GM11168 (cell line): ENCODE measurements at regions not wholly inside any gene's neighbourhood (a gene's known extent, or its start where the extent isn't known, plus 50 kb on each side); places are given as distances from the start of the nearest gene placed in this dataset.
"Not testable (repeated sequence)": the region's sequence is repeated elsewhere in the genome, so short reads cannot be mapped to it uniquely, and the experiment has no call there.

Source experiments
- in situ Hi-C: fragments of 300-500 bp; cut with MboI; formaldehyde crosslinking; loops from one replicate; pipeline ENCODE4 v1.12.0; 2022; ENCODE audit warnings: low sequenced_read_pairs; ENCODE audit not compliant: unreplicated experiment

DNA sequence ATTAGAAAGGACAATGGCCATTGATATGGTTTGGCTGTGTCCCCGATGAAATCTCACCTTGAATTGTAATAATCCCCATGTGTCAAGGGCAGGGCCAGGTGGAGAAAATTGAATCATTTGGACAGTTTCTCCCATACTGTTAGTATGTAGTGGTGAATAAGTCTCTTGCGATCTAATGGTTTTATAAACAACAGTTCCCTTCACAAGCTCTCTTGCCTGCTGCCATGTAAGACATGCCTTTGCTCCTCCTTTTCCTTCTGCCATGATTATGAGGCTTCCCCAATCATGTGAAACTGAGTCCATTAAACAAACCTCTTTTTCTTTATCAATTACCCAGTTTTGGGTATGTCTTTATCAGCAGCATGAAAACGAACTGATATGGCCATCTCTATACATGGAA is 302.7 kb downstream of the SFMBT2 start:
- in situ Hi-C loops = no loop called here

DNA sequence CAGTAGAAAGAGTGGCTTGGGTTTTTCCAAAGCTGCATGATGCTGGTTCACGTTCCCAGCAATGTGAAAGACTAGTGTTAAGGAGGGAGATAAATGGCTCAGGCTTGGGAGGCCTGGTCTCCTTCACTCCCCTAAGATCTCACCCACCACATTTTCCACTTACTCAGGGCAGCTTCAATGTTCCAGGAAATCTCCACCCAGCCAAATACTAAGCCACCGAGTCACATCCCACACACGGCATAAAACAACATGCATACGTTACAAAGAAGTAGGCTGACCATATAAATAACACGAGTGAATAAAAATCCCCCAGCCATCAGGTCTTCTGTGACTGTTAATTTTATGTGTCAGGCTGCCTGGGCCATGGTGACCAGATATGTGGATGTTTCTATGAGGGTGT is 303.5 kb downstream of the SFMBT2 start:
- in situ Hi-C loops = no loop called here

DNA sequence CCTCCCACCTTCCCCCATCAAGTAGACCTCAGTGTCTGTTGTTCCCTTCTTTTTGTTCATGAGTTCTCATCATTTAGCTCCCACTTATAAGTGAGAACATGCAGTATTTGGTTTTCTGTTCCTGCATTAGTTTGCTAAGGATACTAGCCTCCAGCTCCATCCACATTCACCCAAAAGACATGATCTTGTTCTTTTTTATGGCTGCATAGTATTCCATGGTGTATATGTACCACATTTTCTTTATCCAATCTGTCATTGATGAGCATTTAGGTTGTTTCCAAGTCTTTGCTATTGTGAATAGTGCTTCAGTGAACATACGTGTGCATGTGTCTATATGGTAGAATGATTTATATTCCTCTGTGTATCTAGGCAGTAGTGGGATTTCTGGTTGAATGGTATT is 306.5 kb downstream of the SFMBT2 start:
- in situ Hi-C loops = not testable (repeated sequence)

DNA sequence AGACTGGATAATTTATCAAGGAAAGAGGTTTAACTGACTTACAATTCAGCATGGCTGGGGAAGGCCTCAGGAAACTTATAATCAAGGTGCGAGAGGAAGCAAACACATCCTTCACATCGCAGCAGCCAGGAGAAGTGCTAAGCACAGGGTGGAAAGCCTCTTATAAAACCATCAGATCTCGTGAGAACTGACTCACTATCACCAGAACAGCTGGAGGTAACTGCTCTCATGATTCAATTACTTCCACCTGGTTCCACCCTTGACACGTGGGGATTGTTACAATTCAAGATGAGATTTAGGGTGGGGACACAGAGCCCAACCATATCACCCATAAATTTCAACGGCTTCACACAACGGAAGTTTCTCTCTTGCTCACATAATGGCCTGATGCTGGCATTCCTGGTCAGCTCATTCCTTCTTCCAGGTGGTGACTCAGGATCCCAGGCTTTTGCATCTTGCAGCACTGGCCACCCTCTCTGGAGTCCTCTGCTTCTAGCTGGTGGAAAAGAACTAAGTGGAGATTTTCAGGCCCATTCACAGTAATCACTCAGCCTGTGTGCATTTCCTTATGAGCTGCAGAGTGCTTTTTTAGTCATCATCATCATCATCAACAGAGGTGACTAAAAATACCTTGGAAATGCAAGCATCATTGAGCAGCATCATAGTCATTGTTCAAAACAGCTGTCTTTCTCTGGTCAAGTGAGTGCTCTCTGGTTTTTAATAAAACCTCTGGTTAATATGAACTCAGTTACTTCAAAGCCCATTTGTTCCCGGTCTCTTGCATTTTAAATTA is 308.1 kb downstream of the SFMBT2 start:
- in situ Hi-C loops = no loop called here

DNA sequence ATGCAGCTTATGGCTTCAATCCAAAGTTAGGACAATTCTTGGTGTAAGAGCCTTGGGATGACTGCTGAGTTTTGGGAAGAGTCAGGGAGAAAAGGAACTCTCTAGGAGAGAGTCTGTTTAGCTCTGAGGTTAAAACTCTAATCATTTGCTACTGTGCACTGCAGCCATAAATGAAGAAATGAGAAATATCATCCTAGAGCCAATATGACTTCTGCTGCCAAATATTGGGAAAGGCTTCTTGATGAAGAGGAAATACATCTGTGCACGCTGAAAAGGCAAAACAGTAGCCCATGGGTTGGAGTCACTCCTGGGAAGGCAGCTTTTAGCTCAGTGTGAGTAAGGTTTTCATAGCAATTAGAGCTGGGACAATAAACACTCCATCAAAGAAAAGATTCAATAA is 308.8 kb downstream of the SFMBT2 start:
- in situ Hi-C loops = no loop called here

DNA sequence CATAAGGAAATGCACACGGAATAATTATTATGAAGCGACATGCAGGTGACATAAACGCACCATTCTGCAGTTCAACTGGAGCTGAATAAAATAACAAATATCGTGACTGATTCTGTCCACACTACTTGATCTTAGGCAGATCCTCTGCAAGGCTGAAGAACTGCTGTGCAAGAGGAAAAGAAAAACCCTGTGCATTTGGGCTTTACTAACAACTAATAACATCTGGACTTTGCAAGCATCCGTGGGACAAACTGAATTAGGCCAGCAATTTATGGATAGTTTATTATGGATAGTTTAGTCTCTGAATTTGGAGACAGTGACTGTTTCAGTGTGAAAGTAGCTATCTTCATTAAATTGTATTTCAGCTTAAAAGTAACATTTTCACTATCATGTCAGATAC is 309.4 kb downstream of the SFMBT2 start:
- in situ Hi-C loops = no loop called here

DNA sequence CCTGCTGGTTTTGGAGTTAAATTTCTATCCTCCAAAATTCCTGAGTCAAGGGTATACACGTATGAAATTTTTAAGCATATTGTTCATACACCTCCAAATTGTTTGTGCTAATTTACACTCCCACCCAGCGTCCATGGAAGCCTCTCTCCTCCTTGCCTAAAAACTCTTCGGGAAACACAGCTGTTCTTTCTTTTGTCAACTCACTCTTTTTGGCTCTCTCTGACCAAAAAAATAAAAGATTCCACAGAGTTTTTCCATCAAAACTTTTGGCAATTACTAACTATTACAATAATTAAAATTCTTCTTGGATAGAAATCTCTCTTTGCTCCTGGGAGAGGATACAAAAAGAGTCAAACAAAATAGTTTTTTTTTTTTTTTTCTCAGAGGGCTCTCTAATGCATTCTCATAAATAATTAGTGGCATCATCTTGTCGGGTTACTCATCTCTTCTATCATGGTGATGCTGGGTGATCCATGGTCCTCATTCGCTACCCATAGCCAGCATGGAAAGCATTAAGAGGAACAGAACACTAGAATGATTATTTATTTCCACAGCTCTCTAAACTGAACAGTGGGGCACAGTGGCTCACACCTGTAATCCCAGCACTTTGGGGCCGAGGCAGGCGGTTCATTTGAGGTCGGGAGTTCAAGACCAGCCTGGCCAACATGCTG is 310.7 kb downstream of the SFMBT2 start:
- in situ Hi-C loops = no loop called here

DNA sequence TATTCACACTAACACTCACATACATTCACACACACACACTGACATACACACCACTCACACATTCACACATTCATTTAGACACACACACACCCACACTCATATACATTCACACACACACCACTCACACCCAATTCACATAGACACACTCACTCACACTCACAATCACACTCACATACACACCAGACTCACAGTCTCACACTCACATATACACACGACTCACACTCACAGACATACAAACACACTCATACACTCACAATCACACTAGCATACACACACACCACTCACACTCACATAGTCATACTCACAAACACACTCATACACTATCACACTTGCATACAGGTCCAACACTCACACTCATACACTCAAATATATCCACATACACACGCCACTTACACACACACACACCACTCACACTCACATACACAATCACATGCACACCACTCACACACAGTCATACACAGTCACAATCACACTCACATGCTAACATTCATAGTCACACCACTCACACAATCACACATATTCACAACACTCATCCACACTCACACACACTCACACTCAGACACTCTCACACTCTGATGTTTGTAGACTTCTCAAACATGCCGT is 312.6 kb downstream of the SFMBT2 start:
- in situ Hi-C loops = no loop called here

DNA sequence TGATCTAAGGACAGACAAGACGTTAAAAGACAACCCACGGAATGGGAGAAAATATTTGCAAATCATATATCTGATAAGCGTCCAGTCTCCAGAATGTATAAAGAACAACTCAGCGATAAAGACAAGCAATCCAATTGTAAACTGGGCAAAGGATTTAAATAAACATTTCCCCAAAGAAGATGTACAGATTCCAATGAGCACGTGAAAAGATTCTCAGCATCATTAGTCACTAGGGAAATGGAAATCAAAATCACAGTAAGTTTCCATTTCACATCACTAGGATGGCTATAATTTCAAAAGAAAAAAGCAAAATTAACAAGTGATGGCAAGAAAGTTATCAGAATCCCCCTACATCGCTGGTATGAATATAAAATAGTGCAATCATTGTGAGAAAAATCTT is 316.1 kb downstream of the SFMBT2 start:
- in situ Hi-C loops = no loop called here

DNA sequence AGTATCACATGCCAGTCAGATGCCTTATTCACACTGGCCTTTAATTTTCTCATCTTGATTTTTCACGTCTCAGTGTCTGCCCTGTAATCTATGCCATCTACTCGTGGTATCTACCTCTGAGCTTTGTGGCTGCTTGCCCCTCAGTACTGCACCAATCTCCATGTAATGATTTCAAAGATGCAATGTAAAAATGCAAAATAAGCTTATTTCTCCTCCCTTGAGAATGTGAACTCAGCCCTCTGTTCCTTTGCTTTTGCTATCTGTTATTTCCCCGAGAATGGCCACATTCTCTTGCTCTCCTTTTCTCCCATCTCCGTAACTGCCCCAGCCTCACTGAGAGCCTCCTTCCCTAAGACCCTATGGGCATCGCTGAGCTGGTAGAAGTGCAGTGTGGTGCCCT is 317.5 kb downstream of the SFMBT2 start:
- in situ Hi-C loops = no loop called here

DNA sequence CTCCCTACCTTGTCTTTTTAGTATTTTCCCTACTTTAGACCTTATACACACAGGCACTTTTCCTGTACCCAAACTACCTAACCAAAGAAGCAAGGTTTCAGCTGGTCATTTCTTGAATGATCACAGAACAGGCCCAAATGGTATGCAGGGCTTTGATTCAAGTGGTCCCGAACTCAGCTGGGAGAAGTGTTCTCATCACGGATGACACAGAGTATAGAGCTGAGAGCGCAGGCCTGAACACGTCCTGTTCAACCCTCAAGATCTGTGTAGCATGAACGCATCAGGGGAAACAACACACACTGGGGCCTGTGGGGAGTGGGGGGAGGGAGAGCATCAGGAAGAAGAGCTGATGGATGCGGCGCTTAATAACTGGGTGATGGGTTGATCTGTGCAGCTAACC is 318.2 kb downstream of the SFMBT2 start:
- in situ Hi-C loops = no loop called here

DNA sequence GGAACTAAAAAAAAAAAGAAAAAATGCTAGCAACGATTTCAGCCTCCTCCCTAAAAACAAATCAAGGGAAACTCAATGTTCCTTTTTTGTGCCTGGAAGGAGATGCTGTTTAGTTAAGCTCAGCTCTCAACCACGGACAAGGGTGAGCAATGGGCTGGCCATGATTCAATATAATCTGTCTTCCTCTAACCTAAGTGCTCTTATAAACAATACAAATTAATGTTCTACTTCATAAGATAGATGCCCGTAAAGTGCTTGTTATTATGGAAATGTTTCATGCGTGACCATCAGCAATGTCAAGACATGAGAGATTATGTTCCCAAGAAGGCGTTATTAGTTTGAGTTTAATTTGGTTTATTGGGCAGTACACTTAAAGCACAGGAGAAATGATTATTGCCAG is 320.3 kb downstream of the SFMBT2 start:
- in situ Hi-C loops = no loop called here

DNA sequence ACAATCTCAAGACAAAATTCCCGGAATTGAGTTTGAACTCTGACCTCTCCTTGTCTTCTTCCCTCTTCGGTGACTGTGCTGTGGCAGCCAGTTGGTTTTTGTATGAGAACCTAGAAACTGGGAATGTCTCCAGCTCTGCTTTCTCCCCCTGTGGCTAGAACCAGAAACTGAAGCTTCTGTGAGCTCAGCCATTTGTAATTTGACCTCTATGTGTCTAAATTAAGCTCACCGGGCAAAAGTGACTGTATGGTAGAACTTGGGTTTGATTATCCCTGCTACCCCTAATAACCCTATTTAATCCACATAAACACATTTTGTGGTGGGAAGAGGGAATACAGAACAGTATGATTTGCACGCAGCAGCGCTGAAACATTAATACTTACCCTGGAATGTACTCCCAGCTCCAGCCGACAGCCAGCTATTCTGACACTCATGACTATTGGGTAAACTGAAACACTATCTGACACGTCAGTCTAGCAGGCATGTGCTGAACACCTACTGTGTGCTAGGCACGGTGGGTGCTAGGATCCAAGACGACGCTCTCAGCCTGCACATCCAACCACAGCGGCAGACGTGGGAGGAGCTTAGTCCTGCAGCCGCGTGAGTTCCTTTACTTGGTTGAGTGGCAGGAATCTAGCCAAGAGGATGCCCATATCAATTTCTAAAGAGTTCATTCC is 324.8 kb downstream of the SFMBT2 start:
- in situ Hi-C loops = no loop called here

DNA sequence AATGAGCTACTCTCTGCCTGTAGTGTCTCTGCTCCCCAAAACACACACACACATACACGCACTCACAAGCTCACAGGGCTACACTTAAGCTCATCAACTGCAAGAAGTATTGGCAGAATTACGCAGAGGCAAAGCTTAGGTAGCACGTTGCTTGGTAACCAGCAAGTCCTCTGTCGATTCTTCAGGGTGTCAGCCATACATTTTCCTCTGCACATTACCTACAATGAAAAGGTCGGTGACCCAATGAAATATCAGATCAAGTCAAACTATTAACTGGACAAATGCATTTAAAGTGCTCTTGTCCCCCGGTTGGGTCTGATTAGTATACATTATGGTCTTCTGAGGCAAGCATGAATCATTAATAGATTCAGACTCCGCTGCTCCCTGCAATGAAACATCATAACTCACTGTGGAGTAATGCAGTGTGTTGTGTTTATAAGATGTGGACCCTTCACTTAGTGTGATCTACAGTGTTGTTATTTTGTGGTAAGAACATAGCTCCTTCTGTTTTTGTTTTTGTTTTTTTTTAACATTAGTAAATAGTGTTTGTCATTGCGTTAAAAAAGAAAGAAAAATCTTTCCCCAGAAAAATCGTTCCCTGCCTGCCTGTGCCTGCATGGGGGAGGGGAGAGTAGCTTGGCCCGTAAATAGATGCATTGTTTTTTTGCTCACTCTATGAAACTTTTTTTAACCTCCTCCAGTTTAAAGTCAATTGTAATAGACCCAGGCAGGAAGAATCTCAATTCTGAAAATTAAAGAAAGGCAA is 325.5 kb downstream of the SFMBT2 start:
- in situ Hi-C loops = no loop called here

DNA sequence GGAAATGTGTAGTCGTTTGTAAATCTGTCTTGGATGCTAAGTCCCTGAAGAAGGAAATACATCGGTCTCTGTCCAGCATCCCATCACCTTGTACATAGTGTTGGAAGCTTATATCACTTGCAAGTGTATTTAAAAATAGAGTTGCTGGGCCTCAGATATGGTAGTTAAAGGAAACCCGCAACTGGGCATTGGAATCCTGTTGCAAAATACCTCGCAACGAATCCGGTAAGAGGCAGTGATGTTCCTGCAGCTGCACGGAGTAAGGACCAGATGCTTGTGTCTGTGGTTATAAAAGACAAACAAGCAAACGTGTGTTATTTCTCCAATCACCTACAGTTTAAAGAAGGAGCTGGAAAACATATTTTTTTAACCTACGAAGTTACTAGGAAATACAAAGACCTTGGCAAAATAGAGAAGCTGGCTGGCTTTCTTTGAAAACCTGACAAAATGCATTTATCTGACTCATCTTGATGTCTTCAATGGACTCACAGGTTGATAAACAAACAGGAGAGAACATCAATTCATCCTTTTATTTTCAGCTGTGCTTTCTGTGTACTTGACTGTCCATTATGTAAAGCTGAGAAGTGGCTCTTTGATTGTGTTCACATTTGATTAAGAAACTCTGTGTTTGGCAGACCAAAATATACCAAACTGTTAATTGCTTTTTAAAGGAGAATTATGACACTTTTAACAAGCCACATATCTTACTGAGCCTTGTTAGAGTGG is 326.4 kb downstream of the SFMBT2 start:
- in situ Hi-C loops = no loop called here

DNA sequence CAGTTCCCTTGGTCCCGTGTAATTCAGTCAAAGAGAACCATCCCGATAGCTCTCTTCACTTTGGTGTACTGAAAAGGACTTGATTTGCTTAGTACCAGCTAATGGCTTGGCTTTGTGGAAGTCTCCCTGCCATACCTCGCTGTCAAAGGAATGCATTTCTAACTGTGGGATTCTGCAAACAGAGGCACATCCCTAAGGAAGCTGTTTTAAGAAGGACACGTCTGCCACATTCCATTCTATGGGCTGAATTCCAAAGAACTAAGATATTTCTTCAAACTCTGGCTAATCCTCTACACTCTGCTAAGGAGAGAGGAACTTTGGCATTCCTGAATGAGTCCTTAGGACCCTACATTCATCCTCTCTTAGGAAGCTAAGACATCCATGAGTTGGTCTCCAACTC is 327.9 kb downstream of the SFMBT2 start:
- in situ Hi-C loops = no loop called here

DNA sequence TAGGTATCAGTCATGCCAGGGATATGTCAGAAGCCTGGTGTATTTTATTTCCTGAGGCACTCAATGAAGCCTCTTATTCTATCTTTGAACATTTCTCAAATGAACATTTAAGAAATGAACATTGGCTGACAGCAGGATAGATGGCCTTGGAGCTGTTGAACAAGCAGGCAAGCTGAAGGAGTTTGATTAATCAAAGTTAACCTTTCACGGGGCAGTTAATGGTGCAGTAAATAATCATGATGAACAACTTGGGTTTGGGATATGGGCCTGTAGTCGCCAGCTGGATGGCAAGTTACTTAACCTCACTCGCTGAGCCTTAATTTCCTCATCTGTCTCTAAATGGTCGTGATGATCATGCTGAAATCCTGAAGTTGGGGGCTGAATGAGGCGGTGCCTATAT is 333.0 kb downstream of the SFMBT2 start:
- in situ Hi-C loops = no loop called here

DNA sequence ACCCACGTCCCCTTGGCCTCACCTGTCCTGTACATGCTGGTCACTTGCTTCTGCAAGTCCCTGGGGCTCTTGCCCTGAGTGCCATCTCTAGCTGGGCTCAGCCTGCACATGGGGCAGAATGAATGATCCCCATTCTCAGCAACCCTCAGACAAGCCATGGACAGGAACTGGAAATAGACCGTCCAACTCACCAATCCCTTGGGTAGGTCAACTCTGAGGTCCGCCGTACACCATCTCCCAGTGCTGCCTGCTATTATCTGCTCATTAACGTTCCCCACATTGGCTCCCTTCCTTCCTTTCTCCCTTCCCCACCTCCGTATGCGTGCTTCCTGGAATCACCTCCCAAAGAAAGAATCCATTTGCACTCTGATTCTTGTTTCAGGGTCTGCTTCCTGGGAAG is 335.0 kb downstream of the SFMBT2 start:
- in situ Hi-C loops = no loop called here

DNA sequence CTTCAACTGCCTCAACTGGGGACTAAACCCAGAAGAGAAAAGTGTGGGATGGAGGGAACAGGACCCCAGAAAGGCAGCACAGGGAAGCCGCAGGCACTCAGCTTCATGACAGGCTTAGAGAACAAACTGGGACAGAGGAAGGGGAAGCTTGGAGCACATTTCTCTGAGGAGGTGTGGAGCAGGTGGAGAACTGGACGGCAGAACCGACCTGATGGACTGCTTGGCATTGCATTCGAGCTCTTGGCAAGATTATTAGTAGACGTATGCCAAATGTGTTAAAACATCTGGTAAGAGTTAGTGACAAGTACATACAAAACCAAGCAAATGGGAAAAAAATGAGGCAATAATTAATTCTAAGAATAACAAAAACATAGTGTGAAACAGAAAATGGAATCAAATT is 335.7 kb downstream of the SFMBT2 start:
- in situ Hi-C loops = no loop called here

DNA sequence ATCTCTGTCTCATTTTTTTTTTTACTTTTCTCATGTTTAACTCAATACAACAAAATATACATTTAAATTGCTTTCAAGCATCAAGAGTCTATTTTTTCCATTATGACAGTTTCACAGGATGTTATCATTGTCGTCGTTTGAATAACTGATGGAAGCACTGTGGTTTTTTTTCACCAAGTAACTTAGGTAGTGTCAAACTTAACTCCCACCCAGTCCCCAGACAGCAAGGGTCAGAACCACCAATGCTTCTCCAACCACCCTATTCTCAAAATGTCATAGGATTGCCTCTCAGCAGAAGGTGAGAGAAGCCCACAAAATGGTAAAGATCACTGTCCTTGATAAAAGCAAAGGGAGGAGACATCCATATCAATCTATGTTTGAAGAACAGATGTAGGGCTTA is 339.4 kb downstream of the SFMBT2 start:
- in situ Hi-C loops = no loop called here
